HPDE6-E6E7 (cell line): ENCODE measurements at regions not wholly inside any gene's neighbourhood (a gene's known extent, or its start where the extent isn't known, plus 50 kb on each side); places are given as distances from the start of the nearest gene placed in this dataset.

Source experiments
- DNase-seq: peaks from one replicate; pipeline ENCODE4 v3.0.0; 2011; ENCODE audit warnings: missing footprints; ENCODE audit errors: extremely low spot score

DNA sequence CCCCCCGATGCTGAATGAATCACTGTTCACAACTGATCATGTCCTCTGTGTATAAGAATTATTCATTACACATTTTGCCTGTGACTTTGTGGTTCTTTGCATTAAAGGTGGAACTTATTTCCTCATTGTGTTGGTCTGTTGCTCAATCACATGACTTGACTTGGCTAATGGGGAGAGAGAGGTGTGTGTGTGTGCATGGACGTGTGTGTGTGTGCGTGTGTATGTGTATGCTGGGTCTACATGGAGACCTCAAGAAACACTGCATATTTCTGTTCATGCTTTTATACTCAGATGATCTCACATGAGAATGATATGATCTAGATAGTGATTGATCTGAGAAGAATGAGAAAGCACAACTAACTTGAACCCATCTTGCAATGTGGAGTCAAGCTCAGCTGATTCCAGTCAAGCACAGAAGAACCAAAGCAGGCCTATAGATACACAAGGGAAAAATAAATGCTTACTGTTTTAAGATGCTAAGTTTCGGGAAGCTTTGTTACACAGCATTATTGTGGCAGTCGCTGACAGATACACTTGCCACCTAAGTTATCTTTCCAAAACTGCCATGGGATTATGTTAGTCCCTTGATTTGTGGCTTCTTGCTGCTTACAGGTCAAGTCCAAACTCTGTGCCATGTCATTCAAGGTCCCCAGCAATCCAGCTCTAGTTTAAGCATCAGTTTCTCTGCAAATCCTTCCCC, 167.9 kb upstream of the ZFHX3 start:
- DNase-seq: no peak

GRCh38 chr16:73214825-73215677, 167.1 kb upstream of the ZFHX3 start:
- no peak for DNase-seq

- DNase-seq: no peak
Measured at GRCh38 chr16:73213732-73214455, 166.0 kb upstream of the ZFHX3 start.

GRCh38 chr16:73212431-73212830, 164.5 kb upstream of the ZFHX3 start:
- DNase-seq: no peak

DNA sequence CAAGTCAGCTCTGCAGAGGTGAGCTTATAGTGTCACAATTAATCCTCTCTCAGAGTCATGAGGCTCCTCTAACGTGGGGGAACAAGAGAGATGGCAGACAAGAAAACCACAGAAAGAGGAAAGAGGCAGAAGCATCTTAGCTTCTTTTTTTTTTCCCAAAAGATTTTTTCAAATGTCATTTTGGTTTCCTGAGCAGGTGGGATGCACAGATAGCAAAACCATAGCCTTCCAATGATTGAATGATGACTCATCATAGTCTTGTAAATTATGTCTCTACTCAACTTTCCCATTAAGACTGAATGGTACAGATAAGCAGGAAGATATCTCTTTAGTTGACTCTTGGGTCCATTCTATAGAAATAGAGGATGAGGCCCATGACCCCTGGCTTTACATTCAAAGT, 162.8 kb upstream of the ZFHX3 start:
- no peak for DNase-seq

GRCh38 chr16:73210084-73210483, 162.2 kb upstream of the ZFHX3 start:
- DNase-seq: no peak

GRCh38 chr16:73209190-73209589, 161.3 kb upstream of the ZFHX3 start:
- no peak for DNase-seq

GRCh38 chr16:73206151-73206707, 158.3 kb upstream of the ZFHX3 start:
- no peak for DNase-seq

DNA sequence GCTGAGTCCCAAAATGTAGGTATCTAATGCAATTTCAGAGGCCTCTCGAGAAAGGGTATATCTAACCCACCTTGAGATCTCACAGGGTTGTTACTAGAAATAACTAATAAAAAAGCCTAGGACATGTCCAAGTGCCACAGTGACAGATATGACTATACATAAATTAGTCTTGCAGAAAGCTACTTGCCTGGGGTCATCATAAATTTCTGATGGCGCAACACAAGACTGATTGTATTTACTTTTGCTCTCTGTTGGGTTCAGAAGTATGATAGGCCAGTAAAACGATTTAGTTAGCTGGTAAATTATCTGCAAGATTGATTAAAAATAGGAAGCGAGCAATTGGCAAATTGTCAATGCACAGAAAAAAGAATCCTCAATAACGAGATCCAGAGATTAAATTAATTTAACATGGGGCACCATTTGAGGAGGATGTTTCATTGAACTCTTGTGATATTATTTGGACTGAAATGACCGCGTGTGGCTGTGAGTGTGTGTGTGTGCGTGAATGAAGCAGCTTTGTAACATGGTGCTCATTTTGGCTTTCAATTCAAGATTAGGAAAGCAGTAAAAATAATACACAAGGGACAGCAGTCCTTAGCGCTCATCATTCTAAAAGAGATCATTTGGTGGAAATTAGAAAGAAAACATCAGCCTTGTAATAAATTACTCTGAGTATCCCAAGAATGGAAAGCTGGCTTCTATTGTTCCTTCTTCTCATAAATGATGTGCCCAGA, 157.4 kb upstream of the ZFHX3 start:
- DNase-seq: no peak

GRCh38 chr16:73204359-73205152, 156.6 kb upstream of the ZFHX3 start:
- no peak for DNase-seq

DNA sequence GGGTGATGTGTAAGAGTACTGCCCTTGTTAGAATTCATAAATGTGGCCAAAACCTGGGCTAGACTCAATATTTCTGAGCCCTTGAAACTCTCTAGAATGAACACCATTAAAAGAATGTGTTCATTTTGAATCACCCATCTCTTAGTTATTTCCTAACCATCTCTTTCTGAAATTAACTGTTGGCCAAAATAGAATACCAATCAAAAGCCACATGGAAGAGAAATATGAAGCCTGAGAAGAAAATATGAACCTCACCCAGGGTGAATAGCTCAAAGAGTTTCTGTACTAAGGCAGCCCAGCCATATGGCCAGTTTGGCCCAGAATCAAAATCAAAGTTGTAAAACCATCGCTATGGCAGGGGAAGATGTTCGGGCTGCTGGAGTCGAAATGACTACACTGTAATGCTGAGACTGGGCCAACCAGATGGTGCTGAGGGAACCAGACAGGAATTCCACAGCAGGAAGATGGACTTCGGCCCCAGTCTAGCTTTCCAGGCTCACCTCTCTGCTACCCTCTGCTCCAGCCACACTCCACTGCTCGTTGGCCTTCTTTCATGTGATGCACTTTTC, 154.3 kb upstream of the ZFHX3 start:
- no peak for DNase-seq

- DNase-seq: no peak
Measured at GRCh38 chr16:73199214-73199613, 151.3 kb upstream of the ZFHX3 start.

DNA sequence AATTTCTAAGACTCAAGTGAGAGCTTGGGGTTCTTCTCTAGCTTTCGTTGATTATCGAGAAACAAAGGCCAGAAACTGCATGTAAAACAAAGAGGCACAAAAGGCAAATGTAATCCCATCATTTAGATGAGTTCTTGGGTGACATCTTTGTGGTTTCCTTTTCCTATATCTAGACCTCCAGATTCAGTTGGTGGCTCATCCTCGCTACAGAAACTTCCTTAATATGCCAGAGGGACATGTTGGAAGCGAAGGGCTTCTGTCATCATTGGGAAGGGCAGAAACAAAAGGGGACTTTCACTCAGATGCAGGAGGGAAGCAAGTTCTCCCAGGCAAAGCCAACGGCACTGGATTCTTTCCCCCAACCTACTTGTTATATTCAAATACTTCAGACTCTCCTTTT, 150.6 kb upstream of the ZFHX3 start:
- DNase-seq: no peak

DNA sequence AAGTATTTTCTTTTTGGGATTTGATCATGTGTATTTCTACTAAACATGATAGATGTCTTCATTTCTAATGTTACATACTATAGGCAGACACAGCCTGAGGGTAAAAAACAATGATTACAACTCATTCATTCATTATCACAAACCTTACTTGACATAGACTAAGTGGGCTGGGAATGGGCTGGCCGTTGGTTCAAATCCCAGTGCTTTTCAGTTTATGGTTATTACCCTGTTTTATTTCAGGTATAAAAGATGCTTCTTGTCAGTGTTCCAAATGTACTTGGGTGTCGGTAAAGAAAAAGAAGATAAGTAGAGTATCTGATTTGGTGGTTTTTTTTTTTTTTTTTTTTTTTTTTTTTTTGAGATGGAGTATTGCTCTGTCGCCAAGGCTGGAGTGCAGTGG, 149.7 kb upstream of the ZFHX3 start:
- no peak for DNase-seq

DNA sequence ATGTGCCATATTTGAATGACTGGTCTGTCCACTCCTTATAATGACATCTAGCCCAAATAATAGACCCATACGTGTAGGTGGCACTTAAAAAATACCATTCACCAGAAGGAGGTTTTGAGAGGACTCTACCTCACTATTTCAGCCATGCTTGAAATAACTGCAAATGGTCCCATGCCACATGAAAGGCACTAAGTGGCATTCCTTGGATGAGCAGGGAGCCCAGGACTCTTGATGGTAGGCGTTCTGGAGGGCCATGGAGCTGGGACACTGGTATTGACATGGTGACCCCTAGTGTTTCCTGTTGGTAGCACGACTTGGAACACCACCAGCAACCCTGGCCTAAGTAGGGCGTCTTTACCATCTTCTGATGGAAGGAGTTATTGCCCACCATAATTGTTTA, 148.7 kb upstream of the ZFHX3 start:
- peak; percentile 91 for DNase-seq

GRCh38 chr16:73193464-73193863, 145.5 kb upstream of the ZFHX3 start:
- no peak for DNase-seq

- DNase-seq: no peak
Measured at GRCh38 chr16:73192232-73192894, 144.4 kb upstream of the ZFHX3 start.

DNA sequence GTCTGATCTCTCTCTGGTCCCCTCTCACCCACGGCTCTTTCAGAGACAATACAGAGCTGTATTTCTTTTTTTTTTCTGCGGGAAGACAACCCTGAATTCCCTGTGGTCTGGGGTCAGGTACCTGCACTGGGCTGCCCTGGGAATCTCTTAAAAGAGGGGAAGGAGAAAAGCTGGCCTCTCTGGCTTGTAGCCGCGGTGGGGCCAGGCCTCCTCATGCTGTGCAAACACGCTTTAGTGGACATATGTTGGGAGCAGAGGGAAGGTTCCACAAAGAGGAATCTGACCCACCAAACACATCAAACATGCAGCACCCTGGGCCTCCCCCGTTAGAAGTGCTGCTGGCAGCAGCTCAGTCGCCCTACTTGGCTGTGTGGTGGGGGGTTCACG, 143.7 kb upstream of the ZFHX3 start:
- DNase-seq: no peak

DNA sequence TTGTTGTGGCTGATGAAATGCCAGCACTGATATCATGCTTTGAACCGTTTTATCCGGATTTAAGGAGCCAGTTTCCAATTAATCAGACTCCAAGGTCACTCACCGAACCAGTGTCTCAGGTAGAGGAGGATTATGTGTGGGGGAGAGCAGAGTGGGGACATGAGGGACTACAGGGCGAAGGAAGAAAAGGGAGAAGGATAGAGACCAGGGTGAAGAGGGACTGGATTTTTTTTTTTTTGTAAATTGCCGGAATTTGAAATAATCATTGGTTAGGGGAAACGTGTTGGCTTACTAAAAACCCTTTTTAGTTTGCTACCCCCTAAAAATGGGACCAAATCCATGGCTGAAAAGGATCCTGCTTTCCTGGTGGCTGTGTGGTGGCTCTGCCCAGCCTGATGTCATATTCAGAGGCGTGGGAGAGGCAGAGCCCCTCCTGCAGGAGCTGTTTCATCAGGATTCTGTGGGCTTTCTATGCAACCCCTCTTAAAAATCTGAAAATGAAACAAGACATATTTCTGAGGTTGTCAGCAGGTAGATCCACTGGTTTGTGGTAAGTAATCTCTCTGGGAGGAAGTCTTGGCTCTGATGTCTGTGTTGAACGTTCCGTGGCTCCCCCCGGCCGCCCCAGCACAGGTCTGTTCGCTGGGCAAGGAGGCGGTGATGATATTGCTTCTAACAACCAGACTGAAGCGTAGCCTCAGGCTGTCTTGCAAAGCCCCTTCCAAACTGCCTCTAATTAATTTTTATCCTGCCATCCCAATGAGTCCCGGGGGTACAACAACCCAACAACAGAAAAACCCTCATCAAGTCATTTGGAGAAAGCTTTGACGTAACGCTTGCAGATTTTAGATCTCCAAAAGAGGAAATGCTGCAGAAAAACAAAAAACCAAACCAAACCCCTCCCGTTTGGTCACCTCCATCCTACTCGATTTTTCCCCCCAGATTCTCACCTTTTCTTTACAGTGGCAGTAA, 143.0 kb upstream of the ZFHX3 start:
- no peak for DNase-seq
